ENCODE measurements at regions not wholly inside any gene's neighbourhood (a gene's known extent, or its start where the extent isn't known, plus 50 kb on each side); places are given as distances from the start of the nearest gene placed in this dataset.

DNA sequence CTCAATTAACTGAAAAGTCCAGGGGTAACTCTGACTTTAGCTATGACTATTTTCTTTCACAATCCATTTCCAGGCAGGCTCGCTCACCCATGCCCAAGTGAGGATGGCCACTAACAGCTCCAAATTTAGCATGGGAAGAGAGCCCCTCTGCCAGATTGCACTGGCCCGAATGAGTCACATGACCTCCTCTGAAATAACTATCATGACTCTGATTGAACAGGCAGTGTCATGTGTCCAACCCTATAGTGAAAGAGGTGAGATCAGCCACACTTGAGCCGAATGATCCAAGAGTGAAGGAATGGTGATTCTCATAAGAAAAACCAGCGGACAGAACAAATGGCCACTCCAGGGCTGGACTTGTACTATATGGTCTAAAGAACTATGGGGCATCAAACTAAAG is 242.3 kb downstream of the NSG2 start:
- TF ChIP-seq SIN3A (IDR thresholded peaks at IDR 0.05; ENCODE audit: borderline replicate concordance, insufficient read depth, low read depth, low read length) (no peak), TCF7L2 (IDR thresholded peaks at IDR 0.05; ENCODE audit: low read depth, low read length) (no peak)
- TF ChIP-seq, protein P1, sequence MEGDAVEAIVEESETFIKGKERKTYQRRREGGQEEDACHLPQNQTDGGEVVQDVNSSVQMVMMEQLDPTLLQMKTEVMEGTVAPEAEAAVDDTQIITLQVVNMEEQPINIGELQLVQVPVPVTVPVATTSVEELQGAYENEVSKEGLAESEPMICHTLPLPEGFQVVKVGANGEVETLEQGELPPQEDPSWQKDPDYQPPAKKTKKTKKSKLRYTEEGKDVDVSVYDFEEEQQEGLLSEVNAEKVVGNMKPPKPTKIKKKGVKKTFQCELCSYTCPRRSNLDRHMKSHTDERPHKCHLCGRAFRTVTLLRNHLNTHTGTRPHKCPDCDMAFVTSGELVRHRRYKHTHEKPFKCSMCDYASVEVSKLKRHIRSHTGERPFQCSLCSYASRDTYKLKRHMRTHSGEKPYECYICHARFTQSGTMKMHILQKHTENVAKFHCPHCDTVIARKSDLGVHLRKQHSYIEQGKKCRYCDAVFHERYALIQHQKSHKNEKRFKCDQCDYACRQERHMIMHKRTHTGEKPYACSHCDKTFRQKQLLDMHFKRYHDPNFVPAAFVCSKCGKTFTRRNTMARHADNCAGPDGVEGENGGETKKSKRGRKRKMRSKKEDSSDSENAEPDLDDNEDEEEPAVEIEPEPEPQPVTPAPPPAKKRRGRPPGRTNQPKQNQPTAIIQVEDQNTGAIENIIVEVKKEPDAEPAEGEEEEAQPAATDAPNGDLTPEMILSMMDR (IDR thresholded peaks at IDR 0.05), result no peak

Data from Panc1 (cell line).